ENCODE measurements at regions not wholly inside any gene's neighbourhood (a gene's known extent, or its start where the extent isn't known, plus 50 kb on each side); places are given as distances from the start of the nearest gene placed in this dataset.

DNA sequence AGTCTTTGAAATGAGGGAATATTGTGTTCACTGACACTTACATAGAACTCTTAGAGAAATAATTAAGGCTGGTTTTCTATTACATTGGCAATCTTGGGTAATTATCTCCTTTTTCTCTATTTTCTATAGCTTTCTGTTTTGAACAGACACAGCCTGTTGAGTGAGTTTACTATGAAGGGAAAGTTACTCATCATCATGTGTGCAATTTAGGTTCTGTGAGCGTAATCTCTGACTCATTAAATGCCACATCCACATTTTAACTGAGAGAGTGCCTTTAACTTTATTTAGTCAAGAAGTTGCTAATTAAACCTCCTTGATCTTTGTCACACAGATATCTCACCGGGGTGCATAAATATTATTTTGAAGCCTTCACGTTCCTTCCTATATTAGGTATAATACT is 174.0 kb upstream of the SLC8A1 start:
- Histone ChIP-seq H3K4me1 (ENCODE audit: insufficient read depth, poor library complexity, severe bottlenecking) (no peaks in the 10 kb centered on the region), H3K4me3 (ENCODE audit: severe bottlenecking) (no peak overlapping the region), H3K9me3 (ENCODE audit: severe bottlenecking) (no peaks in the 10 kb centered on the region), H3K27me3 (ENCODE audit: insufficient read depth, poor library complexity, severe bottlenecking) (no peaks in the 10 kb centered on the region), H3K27ac (ENCODE audit: poor library complexity, severe bottlenecking) (no peak overlapping the region), H3K36me3 (ENCODE audit: low read depth) (no peaks in the 10 kb centered on the region)
- ATAC-seq (ENCODE audit: low read depth) (peak; percentile 72), DNase-seq (ENCODE audit: low spot score) (no peak)
- TF ChIP-seq, protein P1, sequence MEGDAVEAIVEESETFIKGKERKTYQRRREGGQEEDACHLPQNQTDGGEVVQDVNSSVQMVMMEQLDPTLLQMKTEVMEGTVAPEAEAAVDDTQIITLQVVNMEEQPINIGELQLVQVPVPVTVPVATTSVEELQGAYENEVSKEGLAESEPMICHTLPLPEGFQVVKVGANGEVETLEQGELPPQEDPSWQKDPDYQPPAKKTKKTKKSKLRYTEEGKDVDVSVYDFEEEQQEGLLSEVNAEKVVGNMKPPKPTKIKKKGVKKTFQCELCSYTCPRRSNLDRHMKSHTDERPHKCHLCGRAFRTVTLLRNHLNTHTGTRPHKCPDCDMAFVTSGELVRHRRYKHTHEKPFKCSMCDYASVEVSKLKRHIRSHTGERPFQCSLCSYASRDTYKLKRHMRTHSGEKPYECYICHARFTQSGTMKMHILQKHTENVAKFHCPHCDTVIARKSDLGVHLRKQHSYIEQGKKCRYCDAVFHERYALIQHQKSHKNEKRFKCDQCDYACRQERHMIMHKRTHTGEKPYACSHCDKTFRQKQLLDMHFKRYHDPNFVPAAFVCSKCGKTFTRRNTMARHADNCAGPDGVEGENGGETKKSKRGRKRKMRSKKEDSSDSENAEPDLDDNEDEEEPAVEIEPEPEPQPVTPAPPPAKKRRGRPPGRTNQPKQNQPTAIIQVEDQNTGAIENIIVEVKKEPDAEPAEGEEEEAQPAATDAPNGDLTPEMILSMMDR (IDR thresholded peaks at IDR 0.05; ENCODE audit: poor library complexity, severe bottlenecking) = no peak

DNA sequence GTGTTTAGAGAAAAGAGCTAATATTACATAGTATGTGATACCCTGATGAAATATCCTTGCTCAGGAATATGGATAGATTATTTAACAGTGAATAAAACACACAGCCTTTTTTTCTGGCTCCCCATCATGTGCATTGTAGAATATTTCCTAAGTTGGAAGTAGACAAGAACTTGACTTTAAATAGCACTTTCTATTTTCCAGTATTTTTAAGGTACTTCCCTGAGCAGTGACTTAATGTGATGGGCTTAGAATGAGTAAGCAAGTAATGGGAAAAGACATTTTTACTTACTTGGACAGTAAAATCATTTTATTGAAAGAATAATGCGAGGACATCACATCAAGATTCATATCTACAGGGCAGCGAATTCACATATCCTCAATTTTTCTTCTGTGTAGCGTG is 176.7 kb upstream of the SLC8A1 start:
- Histone ChIP-seq H3K27me3 (ENCODE audit: insufficient read depth, poor library complexity, severe bottlenecking) (no peaks in the 10 kb centered on the region), H3K4me1 (ENCODE audit: insufficient read depth, poor library complexity, severe bottlenecking) (no peaks in the 10 kb centered on the region), H3K36me3 (ENCODE audit: low read depth) (no peaks in the 10 kb centered on the region), H3K4me3 (ENCODE audit: severe bottlenecking) (no peak overlapping the region), H3K27ac (ENCODE audit: poor library complexity, severe bottlenecking) (no peak overlapping the region), H3K9me3 (ENCODE audit: severe bottlenecking) (no peaks in the 10 kb centered on the region)
- TF ChIP-seq, protein P1 (IDR thresholded peaks at IDR 0.05; ENCODE audit: poor library complexity, severe bottlenecking) = no peak
- ATAC-seq (ENCODE audit: low read depth) = no peak
- no peak for DNase-seq (ENCODE audit: low spot score)

DNA sequence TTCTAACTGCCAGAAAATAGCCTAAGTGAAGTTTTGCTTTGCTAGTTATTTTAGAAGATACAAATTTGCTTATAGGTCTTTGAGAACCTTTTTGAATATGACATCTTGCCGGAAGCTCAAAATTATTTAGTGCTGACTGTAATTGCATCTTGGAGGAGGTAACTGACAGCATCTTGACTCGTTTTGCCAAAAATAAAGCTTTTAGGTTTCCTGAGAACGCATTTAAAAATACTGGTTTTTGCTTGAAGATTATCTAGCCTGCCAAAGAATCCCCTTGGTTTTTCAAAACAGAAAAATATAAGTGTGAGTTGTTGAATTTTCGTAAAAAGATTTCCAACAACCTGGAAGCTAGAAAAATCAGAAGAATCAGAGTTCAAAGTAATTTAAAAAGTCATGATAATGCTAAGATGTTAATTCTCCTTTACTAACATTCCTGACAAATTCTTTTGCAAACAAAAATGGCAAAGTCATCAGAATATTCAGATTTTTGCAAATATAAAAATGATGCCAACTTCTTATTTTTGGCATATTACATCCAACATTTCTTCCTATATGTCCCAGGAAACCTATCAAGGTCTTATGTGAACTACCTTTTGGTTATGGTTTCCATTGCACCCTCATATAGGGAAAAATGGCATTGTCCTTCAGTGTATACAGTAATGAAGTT is 178.0 kb upstream of the SLC8A1 start:
- ATAC-seq (ENCODE audit: low read depth) (no peak), DNase-seq (ENCODE audit: low spot score) (no peak)
- Histone ChIP-seq H3K27ac (ENCODE audit: poor library complexity, severe bottlenecking) (no peak overlapping the region), H3K9me3 (ENCODE audit: severe bottlenecking) (no peaks in the 10 kb centered on the region), H3K4me3 (ENCODE audit: severe bottlenecking) (no peak overlapping the region), H3K27me3 (ENCODE audit: insufficient read depth, poor library complexity, severe bottlenecking) (no peaks in the 10 kb centered on the region), H3K4me1 (ENCODE audit: insufficient read depth, poor library complexity, severe bottlenecking) (no peaks in the 10 kb centered on the region), H3K36me3 (ENCODE audit: low read depth) (no peaks in the 10 kb centered on the region)
- TF ChIP-seq, protein P1 (IDR thresholded peaks at IDR 0.05; ENCODE audit: poor library complexity, severe bottlenecking) = no peak

DNA sequence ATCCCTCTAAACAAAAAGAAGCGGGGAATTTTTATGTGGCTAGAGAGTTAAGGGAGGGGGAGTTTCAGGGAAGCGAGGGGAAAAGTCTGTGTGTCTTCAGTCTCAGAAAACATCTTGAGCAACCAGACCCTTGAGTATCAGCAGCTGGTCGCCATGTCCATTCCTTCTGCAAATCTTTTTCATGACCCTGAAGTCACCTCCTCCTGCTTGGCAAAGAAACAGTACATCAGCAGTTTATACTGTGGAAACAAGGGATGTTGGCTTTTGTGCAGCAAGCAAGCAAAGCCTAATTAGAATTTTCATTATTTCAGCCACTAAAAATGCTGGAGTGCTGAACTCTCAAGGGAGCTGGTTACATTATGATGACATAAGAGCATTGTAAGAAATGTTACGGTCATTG is 187.4 kb upstream of the SLC8A1 start:
- H3K27ac ChIP-seq (ENCODE audit: poor library complexity, severe bottlenecking) = no peak overlapping the region
- H3K9me3 ChIP-seq (ENCODE audit: severe bottlenecking) = no peaks in the 10 kb centered on the region
- H3K4me1 ChIP-seq (ENCODE audit: insufficient read depth, poor library complexity, severe bottlenecking) = no peaks in the 10 kb centered on the region
- ATAC-seq (ENCODE audit: low read depth) (no peak), DNase-seq (ENCODE audit: low spot score) (no peak)
- H3K4me3 ChIP-seq (ENCODE audit: severe bottlenecking) = no peak overlapping the region
- H3K36me3 ChIP-seq (ENCODE audit: low read depth) = no peaks in the 10 kb centered on the region
- TF ChIP-seq, protein P1 (IDR thresholded peaks at IDR 0.05; ENCODE audit: poor library complexity, severe bottlenecking) = no peak
- no peaks in the 10 kb centered on the region for H3K27me3 ChIP-seq (ENCODE audit: insufficient read depth, poor library complexity, severe bottlenecking)

DNA sequence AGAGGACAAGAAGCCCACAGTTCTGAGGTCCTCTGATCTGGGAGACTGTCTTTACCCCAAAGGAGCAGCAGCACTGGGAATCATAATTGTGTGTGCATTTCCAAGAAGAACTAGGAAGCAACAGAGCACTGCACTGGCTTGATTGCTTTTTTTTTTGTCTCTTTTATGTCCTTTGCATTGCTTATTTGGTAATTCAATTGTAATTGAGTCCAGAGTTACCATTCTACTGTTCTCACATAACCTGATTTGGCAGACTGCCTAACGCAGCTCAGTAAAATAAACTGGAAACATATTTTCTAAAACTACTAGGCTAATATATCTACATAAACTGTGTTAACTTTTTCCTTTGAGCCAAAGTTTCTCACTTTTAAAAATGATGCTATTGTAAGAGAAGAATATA is 190.3 kb upstream of the SLC8A1 start:
- Histone ChIP-seq H3K27me3 (ENCODE audit: insufficient read depth, poor library complexity, severe bottlenecking) (no peaks in the 10 kb centered on the region), H3K4me3 (ENCODE audit: severe bottlenecking) (no peak overlapping the region), H3K9me3 (ENCODE audit: severe bottlenecking) (no peaks in the 10 kb centered on the region), H3K36me3 (ENCODE audit: low read depth) (no peaks in the 10 kb centered on the region), H3K4me1 (ENCODE audit: insufficient read depth, poor library complexity, severe bottlenecking) (no peaks in the 10 kb centered on the region), H3K27ac (ENCODE audit: poor library complexity, severe bottlenecking) (no peak overlapping the region)
- DNase-seq (ENCODE audit: low spot score) (no peak), ATAC-seq (ENCODE audit: low read depth) (no peak)
- TF ChIP-seq, protein P1 (IDR thresholded peaks at IDR 0.05; ENCODE audit: poor library complexity, severe bottlenecking) = no peak

Measured in RWPE2 (cell line).